GM23338 (cell line): ENCODE measurements at regions not wholly inside any gene's neighbourhood (a gene's known extent, or its start where the extent isn't known, plus 50 kb on each side); places are given as distances from the start of the nearest gene placed in this dataset.

Experiments
- ATAC-seq: fragments of 200-7000 bp; cut with Tn5 transposase; 3 replicates; pipeline ENCODE4 v1.9.1; 2020
- DNase-seq: peaks from one replicate; pipeline ENCODE4 v3.0.0-alpha.2; 2015; ENCODE audit warnings: low spot score
- H2AFZ ChIP-seq: fragments of 200-600 bp; sonication (generic); 2 replicates; pipeline ENCODE4 v1.8.0; 2016; ENCODE audit warnings: antibody characterized with exemption, mild to moderate bottlenecking, moderate library complexity
- H3F3A ChIP-seq: fragments of 200-600 bp; sonication (generic); replicated peaks from 2 replicates; pipeline ENCODE4 v1.8.0; 2017; ENCODE audit warnings: antibody characterized with exemption, mixed run types, low read depth
- H3K27ac ChIP-seq: fragments of 200-600 bp; sonication (generic); 2 replicates; pipeline ENCODE4 v1.6.1; 2016; ENCODE audit warnings: low read depth
- H3K27me3 ChIP-seq: fragments of 200-600 bp; sonication (generic); 2 replicates; pipeline ENCODE4 v1.8.0; 2016; ENCODE audit warnings: mild to moderate bottlenecking, mixed run types, moderate library complexity; ENCODE audit not compliant: insufficient read depth
- H3K36me3 ChIP-seq: fragments of 200-600 bp; sonication (generic); 2 replicates; pipeline ENCODE4 v1.8.0; 2016; ENCODE audit warnings: mild to moderate bottlenecking; ENCODE audit not compliant: insufficient read depth
- H3K4me1 ChIP-seq: fragments of 200-600 bp; sonication (generic); 2 replicates; pipeline ENCODE4 v1.8.0; 2016; ENCODE audit warnings: mild to moderate bottlenecking, moderate library complexity; ENCODE audit not compliant: insufficient read depth
- H3K4me2 ChIP-seq: fragments of 200-600 bp; sonication (generic); 2 replicates; pipeline ENCODE4 v1.7.1; 2017; ENCODE audit warnings: mixed run types
- H3K4me3 ChIP-seq: fragments of 200-600 bp; sonication (generic); 2 replicates; pipeline ENCODE4 v1.6.1; 2016; ENCODE audit warnings: mixed run types
- H3K79me2 ChIP-seq: fragments of 200-600 bp; sonication (generic); replicated peaks from 2 replicates; pipeline ENCODE4 v1.8.0; 2017; ENCODE audit warnings: mild to moderate bottlenecking; ENCODE audit not compliant: insufficient read depth
- H3K9me2 ChIP-seq: fragments of 200-600 bp; sonication (generic); 2 replicates; pipeline ENCODE4 v1.8.0; 2017; ENCODE audit not compliant: insufficient read depth
- H4K20me1 ChIP-seq: fragments of 200-600 bp; sonication (generic); replicated peaks from 2 replicates; pipeline ENCODE4 v1.8.0; 2017; ENCODE audit warnings: mild to moderate bottlenecking; ENCODE audit not compliant: insufficient read depth
- H3K27ac Mint-ChIP-seq: 2 replicates; pipeline ENCODE4 v1.8.0; 2020; ENCODE audit warnings: inconsistent platforms, mild to moderate bottlenecking, moderate library complexity, mixed read lengths
- H3K27me3 Mint-ChIP-seq: 3 replicates; pipeline ENCODE4 v1.8.0; 2022; ENCODE audit warnings: low read depth, mild to moderate bottlenecking, moderate library complexity, mixed read lengths, inconsistent platforms; ENCODE audit not compliant: insufficient read depth, poor library complexity
- H3K36me3 Mint-ChIP-seq: 3 replicates; pipeline ENCODE4 v1.8.0; 2021; ENCODE audit warnings: low read depth, mild to moderate bottlenecking, inconsistent platforms, moderate library complexity, mixed read lengths
- H3K4me1 Mint-ChIP-seq: 3 replicates; pipeline ENCODE4 v1.8.0; 2020; ENCODE audit warnings: mild to moderate bottlenecking, inconsistent platforms, mixed read lengths
- H3K4me3 Mint-ChIP-seq: 3 replicates; pipeline ENCODE4 v1.8.0; 2021; ENCODE audit warnings: moderate library complexity, mild to moderate bottlenecking, inconsistent platforms, mixed read lengths
- H3K9me3 Mint-ChIP-seq: 3 replicates; pipeline ENCODE4 v1.8.0; 2020; ENCODE audit warnings: moderate library complexity, mild to moderate bottlenecking, inconsistent platforms, mixed read lengths
- EZH2 ChIP-seq: fragments of 200-600 bp; sonication (generic); IDR thresholded peaks from one replicate; pipeline ENCODE4 v1.8.0; 2017; ENCODE audit warnings: antibody characterized with exemption, mild to moderate bottlenecking, low read depth; ENCODE audit not compliant: unreplicated experiment
- JUNB ChIP-seq: IDR thresholded peaks from one replicate; pipeline ENCODE4 v1.6.1; 2016; ENCODE audit warnings: antibody characterized with exemption; ENCODE audit not compliant: unreplicated experiment
- NANOG ChIP-seq: IDR thresholded peaks from 2 replicates; pipeline ENCODE4 v1.6.1; 2016; ENCODE audit warnings: antibody characterized with exemption, borderline replicate concordance
- POLR2AphosphoS5 ChIP-seq: IDR thresholded peaks from 2 replicates; pipeline ENCODE4 v1.6.1; 2016; ENCODE audit warnings: antibody characterized with exemption, low read depth
- STAT1 ChIP-seq: IDR thresholded peaks from one replicate; pipeline ENCODE4 v1.6.1; 2016; ENCODE audit warnings: antibody characterized with exemption; ENCODE audit not compliant: unreplicated experiment
- ZNF114 ChIP-seq: fragments of 250-450 bp; sonication (Bioruptor Pico); IDR thresholded peaks from 2 replicates; pipeline ENCODE4 v1.5.0; 2020; ENCODE audit warnings: mild to moderate bottlenecking, moderate library complexity
- ZNF331 ChIP-seq: fragments of 250-450 bp; sonication (Bioruptor Pico); IDR thresholded peaks from 2 replicates; pipeline ENCODE4 v1.5.0; 2020; ENCODE audit warnings: low read depth, mild to moderate bottlenecking, moderate library complexity
- TF ChIP-seq, protein P1 (sequence below): IDR thresholded peaks from 2 replicates; pipeline ENCODE4 v1.6.1; 2016; ENCODE audit warnings: antibody characterized with exemption
- TF ChIP-seq, protein P2 (sequence below), 2 experiments: fragments of 200-600 bp in 1 of 2; sonication (generic) in 1 of 2; conservative IDR thresholded peaks; 2 replicates each; pipeline versions ENCODE4 v1.5.1 to v1.6.1; 2016 to 2017; ENCODE audit warnings: antibody characterized with exemption in 2 of 2, low read depth in 2 of 2, mild to moderate bottlenecking in 2 of 2, moderate library complexity in 1 of 2
- TF ChIP-seq, protein P3 (sequence below): fragments of 250-450 bp; sonication (Bioruptor Pico); IDR thresholded peaks from 2 replicates; pipeline ENCODE4 v1.5.0; 2020; ENCODE audit warnings: mild to moderate bottlenecking, moderate library complexity

DNA sequence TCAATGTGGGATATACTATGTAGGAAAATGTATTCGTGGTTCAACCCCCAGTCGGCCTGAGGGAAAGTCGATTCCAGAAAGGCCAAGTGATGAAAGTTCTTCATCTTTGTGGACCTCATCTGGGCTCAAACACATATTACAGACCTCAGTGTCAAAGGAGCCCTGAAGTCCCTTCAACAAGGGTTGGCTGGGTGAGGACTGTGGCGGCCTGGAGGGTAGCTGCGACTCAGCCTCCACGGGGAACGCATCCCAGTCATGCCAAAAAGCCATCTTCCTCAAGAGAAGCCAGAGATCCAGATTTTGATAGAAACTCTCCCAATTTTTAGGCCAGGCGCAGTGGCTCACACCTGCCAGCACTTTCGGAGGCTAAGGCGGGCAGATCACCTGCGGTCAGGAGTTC is 158.6 kb upstream of the PTPN1 start:
- no peak overlapping the region for H3K4me2 ChIP-seq
- H3K4me3 ChIP-seq: no peak overlapping the region
- DNase-seq (no peak), ATAC-seq (no peak)
- no peak overlapping the region for H3K4me3 Mint-ChIP-seq
- peaks cover 12% of the 10 kb centered on the region for H3K4me1 Mint-ChIP-seq
- H3K27ac ChIP-seq: no peak overlapping the region
- H3K4me1 ChIP-seq: no peaks in the 10 kb centered on the region
- TF ChIP-seq, protein P1, sequence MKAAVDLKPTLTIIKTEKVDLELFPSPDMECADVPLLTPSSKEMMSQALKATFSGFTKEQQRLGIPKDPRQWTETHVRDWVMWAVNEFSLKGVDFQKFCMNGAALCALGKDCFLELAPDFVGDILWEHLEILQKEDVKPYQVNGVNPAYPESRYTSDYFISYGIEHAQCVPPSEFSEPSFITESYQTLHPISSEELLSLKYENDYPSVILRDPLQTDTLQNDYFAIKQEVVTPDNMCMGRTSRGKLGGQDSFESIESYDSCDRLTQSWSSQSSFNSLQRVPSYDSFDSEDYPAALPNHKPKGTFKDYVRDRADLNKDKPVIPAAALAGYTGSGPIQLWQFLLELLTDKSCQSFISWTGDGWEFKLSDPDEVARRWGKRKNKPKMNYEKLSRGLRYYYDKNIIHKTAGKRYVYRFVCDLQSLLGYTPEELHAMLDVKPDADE: no peak
- TF ChIP-seq EZH2: no peak
- TF ChIP-seq, protein P2, sequence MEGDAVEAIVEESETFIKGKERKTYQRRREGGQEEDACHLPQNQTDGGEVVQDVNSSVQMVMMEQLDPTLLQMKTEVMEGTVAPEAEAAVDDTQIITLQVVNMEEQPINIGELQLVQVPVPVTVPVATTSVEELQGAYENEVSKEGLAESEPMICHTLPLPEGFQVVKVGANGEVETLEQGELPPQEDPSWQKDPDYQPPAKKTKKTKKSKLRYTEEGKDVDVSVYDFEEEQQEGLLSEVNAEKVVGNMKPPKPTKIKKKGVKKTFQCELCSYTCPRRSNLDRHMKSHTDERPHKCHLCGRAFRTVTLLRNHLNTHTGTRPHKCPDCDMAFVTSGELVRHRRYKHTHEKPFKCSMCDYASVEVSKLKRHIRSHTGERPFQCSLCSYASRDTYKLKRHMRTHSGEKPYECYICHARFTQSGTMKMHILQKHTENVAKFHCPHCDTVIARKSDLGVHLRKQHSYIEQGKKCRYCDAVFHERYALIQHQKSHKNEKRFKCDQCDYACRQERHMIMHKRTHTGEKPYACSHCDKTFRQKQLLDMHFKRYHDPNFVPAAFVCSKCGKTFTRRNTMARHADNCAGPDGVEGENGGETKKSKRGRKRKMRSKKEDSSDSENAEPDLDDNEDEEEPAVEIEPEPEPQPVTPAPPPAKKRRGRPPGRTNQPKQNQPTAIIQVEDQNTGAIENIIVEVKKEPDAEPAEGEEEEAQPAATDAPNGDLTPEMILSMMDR (conservative IDR thresholded peaks at IDR 0.05; ENCODE audit: low read depth in 2 of 2): no peak
- no peak for TF ChIP-seq JUNB
- H3K9me2 ChIP-seq: no peaks in the 10 kb centered on the region
- H3K36me3 ChIP-seq: no peaks in the 10 kb centered on the region
- H3K27me3 ChIP-seq: no peaks in the 10 kb centered on the region
- no peaks in the 10 kb centered on the region for H3F3A ChIP-seq
- H2AFZ ChIP-seq: no peak overlapping the region
- no peak overlapping the region for H3K27ac Mint-ChIP-seq
- H4K20me1 ChIP-seq: no peaks in the 10 kb centered on the region
- H3K9me3 Mint-ChIP-seq: no peaks in the 10 kb centered on the region
- H3K36me3 Mint-ChIP-seq: no peaks in the 10 kb centered on the region
- peaks cover 13% of the 10 kb centered on the region for H3K27me3 Mint-ChIP-seq
- no peaks in the 10 kb centered on the region for H3K79me2 ChIP-seq

DNA sequence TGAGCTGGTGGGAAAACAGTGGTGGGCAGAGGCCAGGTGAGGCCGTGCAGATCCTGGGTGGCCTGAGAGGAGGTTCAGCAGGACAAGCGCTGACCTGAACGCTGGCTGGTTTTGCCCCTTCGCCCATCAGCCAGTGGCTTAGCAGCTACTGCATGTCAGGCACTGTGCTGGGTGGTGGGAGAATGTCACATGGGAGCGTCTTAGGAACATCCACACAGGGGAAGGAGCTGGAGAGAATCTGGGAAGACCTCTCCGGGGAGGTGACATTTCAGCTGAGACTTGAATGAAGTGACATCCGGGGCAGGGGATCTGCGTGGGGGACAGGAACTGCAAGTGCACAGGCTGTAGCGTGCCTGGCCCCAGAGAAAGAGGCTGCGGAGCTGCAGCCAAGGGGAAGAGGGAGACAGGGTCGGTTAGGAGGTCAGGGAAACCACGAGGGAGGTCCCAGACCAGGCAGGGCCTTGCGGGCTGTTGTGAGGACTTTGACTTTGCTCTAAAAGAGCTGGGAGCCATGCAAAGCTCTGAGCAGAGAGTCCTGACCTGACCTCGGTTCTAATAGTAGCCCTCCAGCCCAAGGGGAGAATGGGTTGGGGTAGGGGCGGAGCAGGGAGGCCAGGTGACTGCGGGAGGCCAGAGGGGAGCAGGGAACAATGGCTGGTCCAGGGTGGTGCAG is 156.8 kb upstream of the PTPN1 start:
- no peak overlapping the region for H3K4me2 ChIP-seq
- ATAC-seq (peak; percentile 42), DNase-seq (no peak)
- no peaks in the 10 kb centered on the region for H3K79me2 ChIP-seq
- Mint-ChIP-seq H3K27ac (0 out of 2 replicates have a peak overlapping the region, but pooled peaks have one; percentile 67), H3K9me3 (no peaks in the 10 kb centered on the region), H3K27me3 (peaks cover 13% of the 10 kb centered on the region), H3K4me3 (no peak overlapping the region; the same call in 2 of the 3 replicates), H3K36me3 (no peaks in the 10 kb centered on the region), H3K4me1 (peaks cover 5% of the 10 kb centered on the region)
- no peaks in the 10 kb centered on the region for H3K9me2 ChIP-seq
- H3K4me3 ChIP-seq: no peak overlapping the region
- H4K20me1 ChIP-seq: no peaks in the 10 kb centered on the region
- H3K4me1 ChIP-seq: no peaks in the 10 kb centered on the region
- no peaks in the 10 kb centered on the region for H3F3A ChIP-seq
- H3K27ac ChIP-seq: no peak overlapping the region
- H3K36me3 ChIP-seq: no peaks in the 10 kb centered on the region
- no peaks in the 10 kb centered on the region for H3K27me3 ChIP-seq
- no peak overlapping the region for H2AFZ ChIP-seq
- TF ChIP-seq STAT1: no peak
- no peak for TF ChIP-seq ZNF331
- no peak for TF ChIP-seq POLR2AphosphoS5
- TF ChIP-seq NANOG: no peak
- TF ChIP-seq, protein P2 (conservative IDR thresholded peaks at IDR 0.05; ENCODE audit: low read depth in 2 of 2): no peak
- no peak for TF ChIP-seq EZH2
- TF ChIP-seq, protein P3, sequence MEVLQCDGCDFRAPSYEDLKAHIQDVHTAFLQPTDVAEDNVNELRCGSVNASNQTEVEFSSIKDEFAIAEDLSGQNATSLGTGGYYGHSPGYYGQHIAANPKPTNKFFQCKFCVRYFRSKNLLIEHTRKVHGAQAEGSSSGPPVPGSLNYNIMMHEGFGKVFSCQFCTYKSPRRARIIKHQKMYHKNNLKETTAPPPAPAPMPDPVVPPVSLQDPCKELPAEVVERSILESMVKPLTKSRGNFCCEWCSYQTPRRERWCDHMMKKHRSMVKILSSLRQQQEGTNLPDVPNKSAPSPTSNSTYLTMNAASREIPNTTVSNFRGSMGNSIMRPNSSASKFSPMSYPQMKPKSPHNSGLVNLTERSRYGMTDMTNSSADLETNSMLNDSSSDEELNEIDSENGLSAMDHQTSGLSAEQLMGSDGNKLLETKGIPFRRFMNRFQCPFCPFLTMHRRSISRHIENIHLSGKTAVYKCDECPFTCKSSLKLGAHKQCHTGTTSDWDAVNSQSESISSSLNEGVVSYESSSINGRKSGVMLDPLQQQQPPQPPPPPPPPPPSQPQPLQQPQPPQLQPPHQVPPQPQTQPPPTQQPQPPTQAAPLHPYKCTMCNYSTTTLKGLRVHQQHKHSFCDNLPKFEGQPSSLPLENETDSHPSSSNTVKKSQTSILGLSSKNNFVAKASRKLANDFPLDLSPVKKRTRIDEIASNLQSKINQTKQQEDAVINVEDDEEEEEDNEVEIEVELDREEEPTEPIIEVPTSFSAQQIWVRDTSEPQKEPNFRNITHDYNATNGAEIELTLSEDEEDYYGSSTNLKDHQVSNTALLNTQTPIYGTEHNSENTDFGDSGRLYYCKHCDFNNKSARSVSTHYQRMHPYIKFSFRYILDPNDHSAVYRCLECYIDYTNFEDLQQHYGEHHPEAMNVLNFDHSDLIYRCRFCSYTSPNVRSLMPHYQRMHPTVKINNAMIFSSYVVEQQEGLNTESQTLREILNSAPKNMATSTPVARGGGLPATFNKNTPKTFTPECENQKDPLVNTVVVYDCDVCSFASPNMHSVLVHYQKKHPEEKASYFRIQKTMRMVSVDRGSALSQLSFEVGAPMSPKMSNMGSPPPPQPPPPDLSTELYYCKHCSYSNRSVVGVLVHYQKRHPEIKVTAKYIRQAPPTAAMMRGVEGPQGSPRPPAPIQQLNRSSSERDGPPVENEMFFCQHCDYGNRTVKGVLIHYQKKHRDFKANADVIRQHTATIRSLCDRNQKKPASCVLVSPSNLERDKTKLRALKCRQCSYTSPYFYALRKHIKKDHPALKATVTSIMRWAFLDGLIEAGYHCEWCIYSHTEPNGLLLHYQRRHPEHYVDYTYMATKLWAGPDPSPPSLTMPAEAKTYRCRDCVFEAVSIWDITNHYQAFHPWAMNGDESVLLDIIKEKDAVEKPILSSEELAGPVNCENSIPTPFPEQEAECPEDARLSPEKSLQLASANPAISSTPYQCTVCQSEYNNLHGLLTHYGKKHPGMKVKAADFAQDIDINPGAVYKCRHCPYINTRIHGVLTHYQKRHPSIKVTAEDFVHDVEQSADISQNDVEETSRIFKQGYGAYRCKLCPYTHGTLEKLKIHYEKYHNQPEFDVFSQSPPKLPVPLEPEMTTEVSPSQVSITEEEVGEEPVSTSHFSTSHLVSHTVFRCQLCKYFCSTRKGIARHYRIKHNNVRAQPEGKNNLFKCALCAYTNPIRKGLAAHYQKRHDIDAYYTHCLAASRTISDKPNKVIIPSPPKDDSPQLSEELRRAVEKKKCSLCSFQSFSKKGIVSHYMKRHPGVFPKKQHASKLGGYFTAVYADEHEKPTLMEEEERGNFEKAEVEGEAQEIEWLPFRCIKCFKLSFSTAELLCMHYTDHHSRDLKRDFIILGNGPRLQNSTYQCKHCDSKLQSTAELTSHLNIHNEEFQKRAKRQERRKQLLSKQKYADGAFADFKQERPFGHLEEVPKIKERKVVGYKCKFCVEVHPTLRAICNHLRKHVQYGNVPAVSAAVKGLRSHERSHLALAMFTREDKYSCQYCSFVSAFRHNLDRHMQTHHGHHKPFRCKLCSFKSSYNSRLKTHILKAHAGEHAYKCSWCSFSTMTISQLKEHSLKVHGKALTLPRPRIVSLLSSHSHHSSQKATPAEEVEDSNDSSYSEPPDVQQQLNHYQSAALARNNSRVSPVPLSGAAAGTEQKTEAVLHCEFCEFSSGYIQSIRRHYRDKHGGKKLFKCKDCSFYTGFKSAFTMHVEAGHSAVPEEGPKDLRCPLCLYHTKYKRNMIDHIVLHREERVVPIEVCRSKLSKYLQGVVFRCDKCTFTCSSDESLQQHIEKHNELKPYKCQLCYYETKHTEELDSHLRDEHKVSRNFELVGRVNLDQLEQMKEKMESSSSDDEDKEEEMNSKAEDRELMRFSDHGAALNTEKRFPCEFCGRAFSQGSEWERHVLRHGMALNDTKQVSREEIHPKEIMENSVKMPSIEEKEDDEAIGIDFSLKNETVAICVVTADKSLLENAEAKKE (CRISPR knock-in tag): no peak
- no peak for TF ChIP-seq ZNF114 (CRISPR knock-in tag)
- no peak for TF ChIP-seq JUNB
